Keratinocyte (primary cell): ENCODE measurements at regions not wholly inside any gene's neighbourhood (a gene's known extent, or its start where the extent isn't known, plus 50 kb on each side); places are given as distances from the start of the nearest gene placed in this dataset.

Experiments used
- DNase-seq: peaks from one replicate; pipeline ENCODE4 v3.0.0-alpha.2; 2011; ENCODE audit warnings: low read depth, missing footprints, low spot score
- FAIRE-seq: peaks from 2 replicates; lab custom pipeline; 2011; peaks lifted over from hg19 to GRCh38; lab: Jason Lieb, UNC
- H2AFZ ChIP-seq: 2 replicates; pipeline ENCODE4 v1.6.0; 2012; ENCODE audit warnings: low read length, control low read depth, inconsistent platforms; ENCODE audit not compliant: control insufficient read depth
- H3K27ac ChIP-seq: 2 replicates; pipeline ENCODE4 v1.5.1; 2011; ENCODE audit warnings: low read length; ENCODE audit not compliant: control insufficient read depth, insufficient read depth
- H3K27me3 ChIP-seq: 3 replicates; pipeline ENCODE4 v1.6.0; 2011; ENCODE audit warnings: low read length; ENCODE audit not compliant: control insufficient read depth, insufficient read depth; ENCODE audit errors: extremely low read depth
- H3K36me3 ChIP-seq, 2 experiments: 2 replicates in 1 of 2; 3 replicates in 1 of 2; pipeline ENCODE4 v1.5.1; 2011; ENCODE audit warnings: low read length in 2 of 2, mild to moderate bottlenecking in 1 of 2; ENCODE audit not compliant: control insufficient read depth in 2 of 2, insufficient read depth in 2 of 2; ENCODE audit errors: extremely low read depth in 1 of 2
- H3K4me1 ChIP-seq: 3 replicates; pipeline ENCODE4 v1.5.1; 2011; ENCODE audit warnings: low read length; ENCODE audit not compliant: control insufficient read depth, insufficient read depth; ENCODE audit errors: extremely low read depth
- H3K4me2 ChIP-seq: 3 replicates; pipeline ENCODE4 v1.6.0; 2011; ENCODE audit warnings: low read depth, low read length; ENCODE audit not compliant: control insufficient read depth, insufficient read depth; ENCODE audit errors: extremely low read depth
- H3K4me3 ChIP-seq, 3 experiments: fragments of 200-600 bp in 1 of 3; sonication (generic) in 1 of 3; 2 replicates in 2 of 3; 3 replicates in 1 of 3; pipeline ENCODE4 v1.5.1; 2011 to 2016; ENCODE audit warnings: low read length in 3 of 3, mild to moderate bottlenecking in 3 of 3, control low read depth in 2 of 3, inconsistent platforms in 1 of 3, low read depth in 1 of 3, mixed read lengths in 1 of 3, mixed run types in 1 of 3, moderate library complexity in 1 of 3; ENCODE audit not compliant: control insufficient read depth in 2 of 3, insufficient read depth in 2 of 3; ENCODE audit errors: extremely low read depth in 1 of 3
- H3K79me2 ChIP-seq: 2 replicates; pipeline ENCODE4 v1.6.0; 2012; ENCODE audit warnings: low read length; ENCODE audit not compliant: control insufficient read depth, insufficient read depth
- H3K9ac ChIP-seq: 3 replicates; pipeline ENCODE4 v1.6.0; 2011; ENCODE audit warnings: low read length; ENCODE audit not compliant: control insufficient read depth, insufficient read depth; ENCODE audit errors: extremely low read depth
- H3K9me1 ChIP-seq: 3 replicates; pipeline ENCODE4 v1.6.0; 2011; ENCODE audit warnings: low read length; ENCODE audit not compliant: control insufficient read depth, insufficient read depth; ENCODE audit errors: extremely low read depth
- H3K9me3 ChIP-seq: 2 replicates; pipeline ENCODE4 v1.5.1; 2012; ENCODE audit warnings: low read depth, low read length; ENCODE audit not compliant: control insufficient read depth
- H4K20me1 ChIP-seq: 3 replicates; pipeline ENCODE4 v1.6.0; 2011; ENCODE audit warnings: low read length; ENCODE audit not compliant: control insufficient read depth, insufficient read depth; ENCODE audit errors: extremely low read depth
- EZH2 ChIP-seq: IDR thresholded peaks from one replicate; pipeline ENCODE4 v1.6.1; 2012; ENCODE audit warnings: inconsistent platforms, mild to moderate bottlenecking, low read length, moderate library complexity
- dilution Hi-C: fragments of 300-500 bp; cut with MboI; formaldehyde crosslinking; loops from one replicate; pipeline ENCODE4 v1.7.0; 2020; ENCODE audit warnings: low sequenced_read_pairs; ENCODE audit not compliant: extremely low pct_ligation_motif_present
- TF ChIP-seq, protein P1 (sequence below), 3 experiments: IDR thresholded peaks in 1 of 3; conservative IDR thresholded peaks in 1 of 3; optimal IDR thresholded peaks in 1 of 3; 2 replicates in 2 of 3; 3 replicates in 1 of 3; pipeline versions ENCODE3 to v1.5.1; 2011; ENCODE audit warnings: low read length in 3 of 3, mild to moderate bottlenecking in 3 of 3, moderate library complexity in 2 of 3, control low read depth in 1 of 3, inconsistent platforms in 1 of 3; ENCODE audit not compliant: insufficient read depth in 2 of 3; ENCODE audit errors: extremely low read depth in 1 of 3

DNA sequence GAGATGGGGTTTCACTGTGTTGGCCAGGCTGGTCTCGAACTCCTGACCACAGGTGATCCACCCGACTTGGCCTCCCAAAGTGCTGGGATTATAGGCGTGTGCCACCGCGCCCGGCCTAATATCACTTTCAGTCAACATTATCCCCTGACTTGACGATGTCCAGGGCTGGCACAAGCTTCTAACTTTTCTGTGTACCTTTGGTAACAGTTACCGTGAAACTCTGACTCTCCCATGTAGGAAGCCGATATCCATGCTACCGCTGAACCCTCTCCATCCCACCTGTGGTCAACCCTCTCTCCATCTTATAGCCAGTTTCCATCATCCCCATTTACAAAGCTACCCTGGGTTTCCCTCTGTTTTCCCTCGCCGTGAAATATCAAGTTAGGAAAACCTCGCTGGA is 77.5 kb downstream of the CRLF2 start:
- Histone ChIP-seq H2AFZ (no peak overlapping the region), H3K4me3 (no peak overlapping the region), H3K4me2 (no peak overlapping the region), H3K79me2 (no peaks in the 10 kb centered on the region), H3K9me3 (peaks cover 11% of the 10 kb centered on the region), H3K27ac (no peak overlapping the region), H3K9me1 (no peaks in the 10 kb centered on the region), H3K27me3 (no peaks in the 10 kb centered on the region), H3K4me1 (no peaks in the 10 kb centered on the region), H3K36me3 (no peaks in the 10 kb centered on the region), H4K20me1 (no peaks in the 10 kb centered on the region), H3K9ac (no peak overlapping the region)
- FAIRE-seq (no peak), DNase-seq (no peak)
- TF ChIP-seq EZH2, result no peak
- TF ChIP-seq, protein P1, sequence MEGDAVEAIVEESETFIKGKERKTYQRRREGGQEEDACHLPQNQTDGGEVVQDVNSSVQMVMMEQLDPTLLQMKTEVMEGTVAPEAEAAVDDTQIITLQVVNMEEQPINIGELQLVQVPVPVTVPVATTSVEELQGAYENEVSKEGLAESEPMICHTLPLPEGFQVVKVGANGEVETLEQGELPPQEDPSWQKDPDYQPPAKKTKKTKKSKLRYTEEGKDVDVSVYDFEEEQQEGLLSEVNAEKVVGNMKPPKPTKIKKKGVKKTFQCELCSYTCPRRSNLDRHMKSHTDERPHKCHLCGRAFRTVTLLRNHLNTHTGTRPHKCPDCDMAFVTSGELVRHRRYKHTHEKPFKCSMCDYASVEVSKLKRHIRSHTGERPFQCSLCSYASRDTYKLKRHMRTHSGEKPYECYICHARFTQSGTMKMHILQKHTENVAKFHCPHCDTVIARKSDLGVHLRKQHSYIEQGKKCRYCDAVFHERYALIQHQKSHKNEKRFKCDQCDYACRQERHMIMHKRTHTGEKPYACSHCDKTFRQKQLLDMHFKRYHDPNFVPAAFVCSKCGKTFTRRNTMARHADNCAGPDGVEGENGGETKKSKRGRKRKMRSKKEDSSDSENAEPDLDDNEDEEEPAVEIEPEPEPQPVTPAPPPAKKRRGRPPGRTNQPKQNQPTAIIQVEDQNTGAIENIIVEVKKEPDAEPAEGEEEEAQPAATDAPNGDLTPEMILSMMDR (optimal IDR thresholded peaks at IDR 0.05 in 1 of 3, IDR thresholded peaks at IDR 0.05 in 1 of 3, conservative IDR thresholded peaks at IDR 0.05 in 1 of 3; ENCODE audit: extremely low read depth in 1 of 3, insufficient read depth in 2 of 3, low read length in 3 of 3), result no peak
- dilution Hi-C loops, result no loop called here

DNA sequence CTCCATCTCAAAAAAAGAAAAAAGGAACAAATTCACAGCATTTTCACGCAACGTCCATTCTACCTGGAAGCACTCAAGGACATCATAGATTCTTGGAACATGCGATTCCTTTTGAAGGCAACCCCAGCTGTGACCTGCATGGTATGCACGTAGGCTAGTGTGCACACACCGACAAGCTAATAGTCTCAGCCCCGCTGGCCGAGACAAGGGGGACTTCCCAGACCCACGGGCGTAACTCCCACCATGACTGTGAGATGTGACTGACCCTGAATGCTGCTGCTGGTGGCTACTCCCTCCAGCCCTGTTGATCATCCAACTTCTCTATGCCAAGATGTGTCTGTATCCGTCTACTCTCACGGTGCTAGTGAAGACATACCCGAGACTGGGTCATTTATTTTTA is 78.3 kb downstream of the CRLF2 start:
- Histone ChIP-seq H2AFZ (no peak overlapping the region), H3K27me3 (no peaks in the 10 kb centered on the region), H3K79me2 (no peaks in the 10 kb centered on the region), H3K36me3 (no peaks in the 10 kb centered on the region), H3K4me1 (no peaks in the 10 kb centered on the region), H3K4me3 (no peak overlapping the region), H3K9me3 (peaks cover 12% of the 10 kb centered on the region), H3K27ac (no peak overlapping the region), H4K20me1 (no peaks in the 10 kb centered on the region), H3K4me2 (no peak overlapping the region), H3K9me1 (no peaks in the 10 kb centered on the region), H3K9ac (no peak overlapping the region)
- dilution Hi-C loops, result no loop called here
- FAIRE-seq (no peak), DNase-seq (no peak)
- no peak for TF ChIP-seq EZH2
- TF ChIP-seq, protein P1 (optimal IDR thresholded peaks at IDR 0.05 in 1 of 3, IDR thresholded peaks at IDR 0.05 in 1 of 3, conservative IDR thresholded peaks at IDR 0.05 in 1 of 3; ENCODE audit: extremely low read depth in 1 of 3, insufficient read depth in 2 of 3, low read length in 3 of 3), result no peak
